ENCODE measurements at regions not wholly inside any gene's neighbourhood (a gene's known extent, or its start where the extent isn't known, plus 50 kb on each side); places are given as distances from the start of the nearest gene placed in this dataset.

GRCh38 chr15:92747047-92747446, 91.5 kb upstream of the FAM174B start:
- H3K4me3 ChIP-seq (ENCODE audit: low read length): no peak overlapping the region
- no peaks in the 10 kb centered on the region for H4K20me1 ChIP-seq (ENCODE audit: control insufficient read depth, insufficient read depth, low read depth, low read length)
- no peaks in the 10 kb centered on the region for H3K9me3 ChIP-seq (ENCODE audit: control insufficient read depth, insufficient read depth, low read length)
- no peaks in the 10 kb centered on the region for H3K4me1 ChIP-seq (ENCODE audit: control insufficient read depth, low read length)
- no peaks in the 10 kb centered on the region for H3K27me3 ChIP-seq (ENCODE audit: control insufficient read depth, low read length)
- no peaks in the 10 kb centered on the region for H3F3A ChIP-seq (ENCODE audit: control insufficient read depth, insufficient read depth)
- no peaks in the 10 kb centered on the region for H3K9me2 ChIP-seq (replicated peaks; ENCODE audit: control insufficient read depth, low read length)
- no peak for TF ChIP-seq EZH2phosphoT487 (IDR thresholded peaks at IDR 0.05; ENCODE audit: borderline replicate concordance, low read length)
- no peak for TF ChIP-seq CTCF (IDR thresholded peaks at IDR 0.05; ENCODE audit: low read depth, low read length, poor library complexity, severe bottlenecking)
- H3K27ac ChIP-seq (ENCODE audit: low read depth, low read length): no peak overlapping the region
- H3K79me2 ChIP-seq (ENCODE audit: control insufficient read depth, low read length): no peaks in the 10 kb centered on the region
- H3K4me2 ChIP-seq (ENCODE audit: low read length): no peak overlapping the region
- H3K36me3 ChIP-seq (ENCODE audit: control insufficient read depth, low read length): no peaks in the 10 kb centered on the region

- Histone ChIP-seq H3K79me2 (ENCODE audit: control insufficient read depth, low read length) (no peaks in the 10 kb centered on the region), H4K20me1 (ENCODE audit: control insufficient read depth, insufficient read depth, low read depth, low read length) (no peaks in the 10 kb centered on the region), H3K27ac (ENCODE audit: low read depth, low read length) (no peak overlapping the region), H3F3A (ENCODE audit: control insufficient read depth, insufficient read depth) (no peaks in the 10 kb centered on the region), H3K9me3 (ENCODE audit: control insufficient read depth, insufficient read depth, low read length) (no peaks in the 10 kb centered on the region), H3K4me2 (ENCODE audit: low read length) (no peak overlapping the region), H3K4me3 (ENCODE audit: low read length) (no peak overlapping the region), H3K9me2 (replicated peaks; ENCODE audit: control insufficient read depth, low read length) (no peaks in the 10 kb centered on the region), H3K36me3 (ENCODE audit: control insufficient read depth, low read length) (no peaks in the 10 kb centered on the region), H3K4me1 (ENCODE audit: control insufficient read depth, low read length) (no peaks in the 10 kb centered on the region), H3K27me3 (ENCODE audit: control insufficient read depth, low read length) (no peaks in the 10 kb centered on the region)
- TF ChIP-seq EZH2phosphoT487 (IDR thresholded peaks at IDR 0.05; ENCODE audit: borderline replicate concordance, low read length) (no peak), CTCF (IDR thresholded peaks at IDR 0.05; ENCODE audit: low read depth, low read length, poor library complexity, severe bottlenecking) (no peak)
These were observed 93.6 kb upstream of the FAM174B start for GRCh38 chr15:92749216-92749615.

- Histone ChIP-seq H3K27ac (ENCODE audit: low read depth, low read length) (no peak overlapping the region), H3K9me2 (replicated peaks; ENCODE audit: control insufficient read depth, low read length) (no peaks in the 10 kb centered on the region), H3K4me1 (ENCODE audit: control insufficient read depth, low read length) (no peaks in the 10 kb centered on the region), H3K4me3 (ENCODE audit: low read length) (no peak overlapping the region), H3K36me3 (ENCODE audit: control insufficient read depth, low read length) (no peaks in the 10 kb centered on the region), H3K9me3 (ENCODE audit: control insufficient read depth, insufficient read depth, low read length) (no peaks in the 10 kb centered on the region), H4K20me1 (ENCODE audit: control insufficient read depth, insufficient read depth, low read depth, low read length) (no peaks in the 10 kb centered on the region), H3F3A (ENCODE audit: control insufficient read depth, insufficient read depth) (no peaks in the 10 kb centered on the region), H3K4me2 (ENCODE audit: low read length) (no peak overlapping the region), H3K79me2 (ENCODE audit: control insufficient read depth, low read length) (no peaks in the 10 kb centered on the region), H3K27me3 (ENCODE audit: control insufficient read depth, low read length) (no peaks in the 10 kb centered on the region)
- TF ChIP-seq CTCF (IDR thresholded peaks at IDR 0.05; ENCODE audit: low read depth, low read length, poor library complexity, severe bottlenecking) (no peak), EZH2phosphoT487 (IDR thresholded peaks at IDR 0.05; ENCODE audit: borderline replicate concordance, low read length) (no peak)
These were observed 94.4 kb upstream of the FAM174B start for GRCh38 chr15:92749946-92750345.

- no peak overlapping the region for H3K4me2 ChIP-seq (ENCODE audit: low read length)
- no peak overlapping the region for H3K4me3 ChIP-seq (ENCODE audit: low read length)
- H3F3A ChIP-seq (ENCODE audit: control insufficient read depth, insufficient read depth): no peaks in the 10 kb centered on the region
- no peaks in the 10 kb centered on the region for H3K9me3 ChIP-seq (ENCODE audit: control insufficient read depth, insufficient read depth, low read length)
- no peaks in the 10 kb centered on the region for H4K20me1 ChIP-seq (ENCODE audit: control insufficient read depth, insufficient read depth, low read depth, low read length)
- no peaks in the 10 kb centered on the region for H3K79me2 ChIP-seq (ENCODE audit: control insufficient read depth, low read length)
- H3K4me1 ChIP-seq (ENCODE audit: control insufficient read depth, low read length): no peaks in the 10 kb centered on the region
- no peaks in the 10 kb centered on the region for H3K9me2 ChIP-seq (replicated peaks; ENCODE audit: control insufficient read depth, low read length)
- H3K36me3 ChIP-seq (ENCODE audit: control insufficient read depth, low read length): no peaks in the 10 kb centered on the region
- TF ChIP-seq CTCF (IDR thresholded peaks at IDR 0.05; ENCODE audit: low read depth, low read length, poor library complexity, severe bottlenecking): no peak
- TF ChIP-seq EZH2phosphoT487 (IDR thresholded peaks at IDR 0.05; ENCODE audit: borderline replicate concordance, low read length): no peak
- H3K27ac ChIP-seq (ENCODE audit: low read depth, low read length): no peak overlapping the region
- H3K27me3 ChIP-seq (ENCODE audit: control insufficient read depth, low read length): no peaks in the 10 kb centered on the region
These were observed 96.0 kb upstream of the FAM174B start for GRCh38 chr15:92751528-92751927.

Measured in DOHH2 (cell line).